ENCODE measurements at regions not wholly inside any gene's neighbourhood (a gene's known extent, or its start where the extent isn't known, plus 50 kb on each side); places are given as distances from the start of the nearest gene placed in this dataset.

- Mint-ChIP-seq H3K27ac (no peak overlapping the region), H3K36me3 (no peaks in the 10 kb centered on the region), H3K27me3 (no peaks in the 10 kb centered on the region), H3K9me3 (no peaks in the 10 kb centered on the region), H3K4me3 (no peak overlapping the region), H3K4me1 (ENCODE audit: low read depth) (peaks cover 3% of the 10 kb centered on the region)
- no peak for DNase-seq
- intact Hi-C loops (cut with micrococcal nuclease): no loop called here
- ChIA-PET CTCF (no interaction called here), POLR2A (no interaction called here)
Measured at GRCh38 chr21:24042687-24043086, 1564.6 kb downstream of the MRPL39 start.

- peaks cover 13% of the 10 kb centered on the region for H3K9me3 Mint-ChIP-seq
- POLR2A ChIA-PET: no interaction called here
- peaks cover 2% of the 10 kb centered on the region for H3K27me3 Mint-ChIP-seq
- no peak for DNase-seq
- H3K4me1 Mint-ChIP-seq (ENCODE audit: low read depth): peaks cover 3% of the 10 kb centered on the region
- no peak overlapping the region for H3K4me3 Mint-ChIP-seq
- H3K36me3 Mint-ChIP-seq: no peaks in the 10 kb centered on the region
- intact Hi-C loops (cut with micrococcal nuclease): no loop called here
- no peak overlapping the region for H3K27ac Mint-ChIP-seq
- CTCF ChIA-PET: no interaction called here
Measured at GRCh38 chr21:24032709-24033232, 1574.5 kb downstream of the MRPL39 start.

- intact Hi-C loops (cut with micrococcal nuclease): no loop called here
- Mint-ChIP-seq H3K4me3 (no peak overlapping the region), H3K36me3 (no peaks in the 10 kb centered on the region), H3K4me1 (ENCODE audit: low read depth) (no peaks in the 10 kb centered on the region), H3K27me3 (no peaks in the 10 kb centered on the region), H3K27ac (no peak overlapping the region), H3K9me3 (no peaks in the 10 kb centered on the region)
- POLR2A ChIA-PET: no interaction called here
- CTCF ChIA-PET: no interaction called here
- DNase-seq: no peak
Measured at GRCh38 chr21:24027396-24027795, 1579.9 kb downstream of the MRPL39 start.

GRCh38 chr21:24025101-24025500 lies 1582.2 kb downstream of the MRPL39 start:
- no peak overlapping the region for H3K27ac Mint-ChIP-seq
- ChIA-PET POLR2A (no interaction called here), CTCF (no interaction called here)
- intact Hi-C loops (cut with micrococcal nuclease): no loop called here
- DNase-seq: no peak
- no peaks in the 10 kb centered on the region for H3K27me3 Mint-ChIP-seq
- H3K36me3 Mint-ChIP-seq: no peaks in the 10 kb centered on the region
- H3K4me1 Mint-ChIP-seq (ENCODE audit: low read depth): no peaks in the 10 kb centered on the region
- no peak overlapping the region for H3K4me3 Mint-ChIP-seq
- H3K9me3 Mint-ChIP-seq: peaks cover 5% of the 10 kb centered on the region

- no peak for DNase-seq
- POLR2A ChIA-PET: no interaction called here
- Mint-ChIP-seq H3K27me3 (no peaks in the 10 kb centered on the region), H3K4me3 (no peak overlapping the region), H3K4me1 (ENCODE audit: low read depth) (no peaks in the 10 kb centered on the region), H3K27ac (no peak overlapping the region), H3K36me3 (no peaks in the 10 kb centered on the region), H3K9me3 (peaks cover 12% of the 10 kb centered on the region)
- intact Hi-C loops (cut with micrococcal nuclease): no loop called here
- CTCF ChIA-PET: no interaction called here
Measured at GRCh38 chr21:24023936-24024335, 1583.3 kb downstream of the MRPL39 start.

- Mint-ChIP-seq H3K4me3 (no peak overlapping the region), H3K9me3 (peaks cover 12% of the 10 kb centered on the region), H3K27ac (no peak overlapping the region), H3K4me1 (ENCODE audit: low read depth) (no peaks in the 10 kb centered on the region), H3K36me3 (no peaks in the 10 kb centered on the region), H3K27me3 (no peaks in the 10 kb centered on the region)
- CTCF ChIA-PET: no interaction called here
- intact Hi-C loops (cut with micrococcal nuclease): no loop called here
- POLR2A ChIA-PET: no interaction called here
- no peak for DNase-seq
Measured at GRCh38 chr21:24023402-24023801, 1583.9 kb downstream of the MRPL39 start.

GRCh38 chr21:24014381-24014780 lies 1592.9 kb downstream of the MRPL39 start:
- Mint-ChIP-seq H3K36me3 (no peaks in the 10 kb centered on the region), H3K9me3 (no peaks in the 10 kb centered on the region), H3K4me3 (no peak overlapping the region), H3K27me3 (no peaks in the 10 kb centered on the region), H3K4me1 (ENCODE audit: low read depth) (no peaks in the 10 kb centered on the region), H3K27ac (no peak overlapping the region)
- DNase-seq: no peak
- ChIA-PET POLR2A (no interaction called here), CTCF (interaction anchor here (0.5 kb wide), 1 partner anchor 264 kb away, joined by 3 read pairs; no protein-coding TSS in a partner anchor)
- intact Hi-C loops (cut with micrococcal nuclease): no loop called here

- no peak for DNase-seq
- POLR2A ChIA-PET: no interaction called here
- Mint-ChIP-seq H3K36me3 (no peaks in the 10 kb centered on the region), H3K4me1 (ENCODE audit: low read depth) (no peaks in the 10 kb centered on the region), H3K9me3 (no peaks in the 10 kb centered on the region), H3K4me3 (no peak overlapping the region), H3K27me3 (no peaks in the 10 kb centered on the region), H3K27ac (no peak overlapping the region)
- intact Hi-C loops (cut with micrococcal nuclease): no loop called here
- CTCF ChIA-PET: no interaction called here
Measured at GRCh38 chr21:24011087-24011486, 1596.2 kb downstream of the MRPL39 start.

- POLR2A ChIA-PET: no interaction called here
Measured at GRCh38 chr21:24007592-24007991, 1599.7 kb downstream of the MRPL39 start.

GRCh38 chr21:23986987-23987386 lies 1620.3 kb downstream of the MRPL39 start:
- ChIA-PET CTCF (interaction anchor here (0.6 kb wide), 1 partner anchor 1068 kb away, joined by 4 read pairs; no protein-coding TSS in a partner anchor), POLR2A (no interaction called here)
- Mint-ChIP-seq H3K4me1 (ENCODE audit: low read depth) (no peaks in the 10 kb centered on the region), H3K4me3 (no peak overlapping the region), H3K27ac (no peak overlapping the region), H3K27me3 (no peaks in the 10 kb centered on the region), H3K9me3 (peaks cover 13% of the 10 kb centered on the region), H3K36me3 (no peaks in the 10 kb centered on the region)
- no peak for DNase-seq
- intact Hi-C loops (cut with micrococcal nuclease): no loop called here

More at GRCh38 chr21:24007592-24007991, 1599.7 kb downstream of the MRPL39 start:
- intact Hi-C loops (cut with micrococcal nuclease): no loop called here
- no peaks in the 10 kb centered on the region for H3K4me1 Mint-ChIP-seq (ENCODE audit: low read depth)
- H3K9me3 Mint-ChIP-seq: no peaks in the 10 kb centered on the region
- no peaks in the 10 kb centered on the region for H3K36me3 Mint-ChIP-seq
- no peaks in the 10 kb centered on the region for H3K27me3 Mint-ChIP-seq
- no peak for DNase-seq
- H3K27ac Mint-ChIP-seq: no peak overlapping the region
- CTCF ChIA-PET: no interaction called here
- no peak overlapping the region for H3K4me3 Mint-ChIP-seq

GRCh38 chr21:23986214-23986613 lies 1621.1 kb downstream of the MRPL39 start:
- ChIA-PET POLR2A (no interaction called here), CTCF (no interaction called here)
- DNase-seq: no peak
- Mint-ChIP-seq H3K36me3 (no peaks in the 10 kb centered on the region), H3K27ac (no peak overlapping the region), H3K4me3 (no peak overlapping the region), H3K27me3 (no peaks in the 10 kb centered on the region), H3K4me1 (ENCODE audit: low read depth) (no peaks in the 10 kb centered on the region), H3K9me3 (peaks cover 13% of the 10 kb centered on the region)
- intact Hi-C loops (cut with micrococcal nuclease): no loop called here

- Mint-ChIP-seq H3K36me3 (no peaks in the 10 kb centered on the region), H3K9me3 (peaks cover 12% of the 10 kb centered on the region), H3K4me3 (no peak overlapping the region), H3K4me1 (ENCODE audit: low read depth) (no peaks in the 10 kb centered on the region), H3K27me3 (peaks cover 2% of the 10 kb centered on the region), H3K27ac (no peak overlapping the region)
- CTCF ChIA-PET: no interaction called here
- DNase-seq: no peak
- POLR2A ChIA-PET: no interaction called here
- intact Hi-C loops (cut with micrococcal nuclease): no loop called here
Measured at GRCh38 chr21:23982546-23982945, 1624.7 kb downstream of the MRPL39 start.

- H3K4me1 Mint-ChIP-seq (ENCODE audit: low read depth): no peaks in the 10 kb centered on the region
- intact Hi-C loops (cut with micrococcal nuclease): no loop called here
- H3K27me3 Mint-ChIP-seq: peaks cover 2% of the 10 kb centered on the region
- CTCF ChIA-PET: no interaction called here
- DNase-seq: no peak
- POLR2A ChIA-PET: no interaction called here
- peaks cover 2% of the 10 kb centered on the region for H3K9me3 Mint-ChIP-seq
- H3K4me3 Mint-ChIP-seq: no peak overlapping the region
- no peaks in the 10 kb centered on the region for H3K36me3 Mint-ChIP-seq
- H3K27ac Mint-ChIP-seq: no peak overlapping the region
Measured at GRCh38 chr21:23977971-23978370, 1629.3 kb downstream of the MRPL39 start.

All from activated CD4-positive, alpha-beta memory T cell treated with anti-CD3 and anti-CD28 coated beads for 36 hours (primary cell).